H9 (cell line): ENCODE measurements at regions not wholly inside any gene's neighbourhood (a gene's known extent, or its start where the extent isn't known, plus 50 kb on each side); places are given as distances from the start of the nearest gene placed in this dataset.

ENCODE experiments used
- DNase-seq: peaks from one replicate; pipeline ENCODE4 v3.0.0-alpha.2; 2017
- H2AFZ ChIP-seq: one replicate; pipeline ENCODE4 v1.6.1; 2013; ENCODE audit warnings: mild to moderate bottlenecking, low read length, control low read depth, moderate library complexity
- H2AK5ac ChIP-seq: 2 replicates; pipeline ENCODE4 v1.6.1; 2013; ENCODE audit warnings: low read length, control low read depth, mixed read lengths; ENCODE audit not compliant: insufficient read length
- H2BK120ac ChIP-seq: one replicate; pipeline ENCODE4 v1.6.1; 2013; ENCODE audit warnings: low read depth, mild to moderate bottlenecking, low read length, control low read depth, inconsistent platforms; ENCODE audit not compliant: poor library complexity, severe bottlenecking
- H2BK12ac ChIP-seq: 2 replicates; pipeline ENCODE4 v1.6.1; 2013; ENCODE audit warnings: low read length, control low read depth, mixed read lengths, low read depth; ENCODE audit not compliant: insufficient read length
- H2BK15ac ChIP-seq: 2 replicates; pipeline ENCODE4 v1.6.1; 2013; ENCODE audit warnings: low read depth, low read length, control low read depth
- H2BK20ac ChIP-seq: one replicate; pipeline ENCODE4 v1.6.1; 2013; ENCODE audit warnings: low read depth, mild to moderate bottlenecking, low read length, control low read depth, inconsistent platforms; ENCODE audit not compliant: poor library complexity, severe bottlenecking
- H2BK5ac ChIP-seq: 2 replicates; pipeline ENCODE4 v1.6.1; 2013; ENCODE audit warnings: low read length, control low read depth, mixed read lengths; ENCODE audit not compliant: insufficient read length
- H3K14ac ChIP-seq: 2 replicates; pipeline ENCODE4 v1.6.1; 2013; ENCODE audit warnings: low read length, control low read depth; ENCODE audit not compliant: insufficient read depth
- H3K18ac ChIP-seq: 2 replicates; pipeline ENCODE4 v1.6.1; 2013; ENCODE audit warnings: low read depth, mild to moderate bottlenecking, mixed read lengths, low read length, control low read depth; ENCODE audit not compliant: insufficient read length
- H3K23ac ChIP-seq: 2 replicates; pipeline ENCODE4 v1.6.1; 2013; ENCODE audit warnings: low read length, control low read depth, mixed read lengths, low read depth; ENCODE audit not compliant: insufficient read length
- H3K23me2 ChIP-seq: 2 replicates; pipeline ENCODE4 v1.6.1; 2013; ENCODE audit warnings: low read depth, mild to moderate bottlenecking, mixed read lengths, low read length, control low read depth; ENCODE audit not compliant: insufficient read length, poor library complexity, severe bottlenecking
- H3K27ac ChIP-seq: 2 replicates; pipeline ENCODE4 v1.5.1; 2013; ENCODE audit warnings: low read length, control low read depth, mixed read lengths, low read depth; ENCODE audit not compliant: insufficient read length
- H3K27me3 ChIP-seq: 2 replicates; pipeline ENCODE4 v1.6.1; 2013; ENCODE audit warnings: low read length, control low read depth, inconsistent platforms; ENCODE audit not compliant: insufficient read depth
- H3K4ac ChIP-seq: 2 replicates; pipeline ENCODE4 v1.6.1; 2013; ENCODE audit warnings: low read depth, mild to moderate bottlenecking, control low read depth, inconsistent platforms, low read length, moderate library complexity
- H3K4me1 ChIP-seq: 2 replicates; pipeline ENCODE4 v1.6.1; 2013; ENCODE audit warnings: low read length, control low read depth, inconsistent platforms; ENCODE audit not compliant: insufficient read depth
- H3K4me2 ChIP-seq: 2 replicates; pipeline ENCODE4 v1.6.1; 2013; ENCODE audit warnings: low read length, control low read depth, mixed read lengths; ENCODE audit not compliant: insufficient read length, insufficient read depth
- H3K56ac ChIP-seq: 2 replicates; pipeline ENCODE4 v1.6.1; 2013; ENCODE audit warnings: low read depth, mild to moderate bottlenecking, mixed read lengths, low read length, control low read depth; ENCODE audit not compliant: insufficient read length
- H3K79me1 ChIP-seq: 2 replicates; pipeline ENCODE4 v1.6.1; 2013; ENCODE audit warnings: low read depth, mild to moderate bottlenecking, moderate library complexity, low read length, control low read depth, inconsistent platforms; ENCODE audit not compliant: insufficient read depth, poor library complexity, severe bottlenecking
- H3K79me2 ChIP-seq: 2 replicates; pipeline ENCODE4 v1.6.1; 2013; ENCODE audit warnings: low read length, control low read depth, inconsistent platforms; ENCODE audit not compliant: insufficient read depth
- H3K9ac ChIP-seq: 2 replicates; pipeline ENCODE4 v1.6.1; 2013; ENCODE audit warnings: low read length, control low read depth, mixed read lengths; ENCODE audit not compliant: insufficient read length; ENCODE audit errors: extremely low read depth
- H3K9me3 ChIP-seq: one replicate; pipeline ENCODE4 v1.6.1; 2013; ENCODE audit warnings: low read depth, low read length, inconsistent platforms; ENCODE audit not compliant: control insufficient read depth
- H3T11ph ChIP-seq: one replicate; pipeline ENCODE4 v1.6.1; 2013; ENCODE audit warnings: mild to moderate bottlenecking, low read length, control low read depth, inconsistent platforms
- H4K20me1 ChIP-seq: one replicate; pipeline ENCODE4 v1.6.1; 2013; ENCODE audit not compliant: control insufficient read depth, insufficient read length, insufficient read depth
- H4K5ac ChIP-seq: 2 replicates; pipeline ENCODE4 v1.6.1; 2013; ENCODE audit warnings: low read depth, mild to moderate bottlenecking, mixed read lengths, low read length, control low read depth; ENCODE audit not compliant: insufficient read length
- H4K8ac ChIP-seq: replicated peaks from 2 replicates; pipeline ENCODE4 v1.6.1; 2013; ENCODE audit warnings: low read length, control low read depth, mixed read lengths, low read depth; ENCODE audit not compliant: insufficient read length
- H4K91ac ChIP-seq: 2 replicates; pipeline ENCODE4 v1.6.1; 2013; ENCODE audit warnings: low read depth, mild to moderate bottlenecking, moderate library complexity, mixed read lengths, low read length, control low read depth; ENCODE audit not compliant: insufficient read length
- H3K27ac Mint-ChIP-seq, 3 experiments: 2 replicates in 2 of 3; 3 replicates in 1 of 3; pipeline ENCODE4 v1.8.0; 2020 to 2021; ENCODE audit warnings: mixed read lengths in 3 of 3, mild to moderate bottlenecking in 1 of 3, moderate library complexity in 1 of 3
- H3K27me3 Mint-ChIP-seq: 2 replicates; pipeline ENCODE4 v1.8.0; 2021; ENCODE audit warnings: low read depth, mild to moderate bottlenecking, moderate library complexity, mixed read lengths
- H3K36me3 Mint-ChIP-seq, 3 experiments: 2 replicates in 2 of 3; 3 replicates in 1 of 3; pipeline ENCODE4 v1.8.0; 2020 to 2021; ENCODE audit warnings: low read depth in 3 of 3, mixed read lengths in 3 of 3; ENCODE audit not compliant: insufficient read depth in 1 of 3
- H3K4me1 Mint-ChIP-seq, 2 experiments: 2 replicates each; pipeline ENCODE4 v1.8.0; 2020; ENCODE audit warnings: mixed read lengths in 2 of 2
- H3K4me3 Mint-ChIP-seq, 2 experiments: 2 replicates in 1 of 2; 3 replicates in 1 of 2; pipeline ENCODE4 v1.8.0; 2020 to 2021; ENCODE audit warnings: mild to moderate bottlenecking in 2 of 2, mixed read lengths in 2 of 2, moderate library complexity in 1 of 2
- H3K9me3 Mint-ChIP-seq, 2 experiments: 2 replicates in 1 of 2; 3 replicates in 1 of 2; pipeline ENCODE4 v1.8.0; 2020; ENCODE audit warnings: mild to moderate bottlenecking in 2 of 2, mixed read lengths in 2 of 2, moderate library complexity in 1 of 2
- CTCF ChIP-seq: fragments of 200-600 bp; sonication (generic); conservative IDR thresholded peaks from 3 replicates; pipeline ENCODE4 v1.8.0; 2021; ENCODE audit warnings: antibody characterized with exemption, mild to moderate bottlenecking
- WGBS: extraction: QIAGEN DNeasy Blood & Tissue Kit; methylation state at CpG from one replicate; pipeline ENCODE4 v1.1.7; 2013; ENCODE audit warnings: missing lambda C conversion rate, low lambda C conversion rate, mixed read lengths; ENCODE audit not compliant: insufficient read length; ENCODE audit errors: extremely low coverage; 5-methylcytosine and 5-hydroxymethylcytosine counted together

- no peak overlapping the region for H2BK5ac ChIP-seq
- no peaks in the 10 kb centered on the region for H3K9me3 ChIP-seq
- H2BK20ac ChIP-seq, result no peak overlapping the region
- H3K4ac ChIP-seq, result no peak overlapping the region
- no peak overlapping the region; the same call in 1 of the 2 replicates for H3K14ac ChIP-seq
- H4K91ac ChIP-seq, result no peak overlapping the region
- H2AFZ ChIP-seq, result no peak overlapping the region
- WGBS, result no CpG with 5 or more reads among the region's 19 CpGs
- H3K56ac ChIP-seq, result no peak overlapping the region
- H3K4me1 ChIP-seq, result peaks cover under 1% of the 10 kb centered on the region; the same call in 1 of the 2 replicates
- Mint-ChIP-seq H3K4me3 (no peak overlapping the region), H3K4me1 (peaks cover 23 to 31% of the 10 kb centered on the region in 2 experiments), H3K9me3 (no peaks in the 10 kb centered on the region), H3K27me3 (no peaks in the 10 kb centered on the region; the same call in 1 of the 2 replicates), H3K27ac (no peak overlapping the region), H3K36me3 (peaks cover 7 to 13% (median 8%) of the 10 kb centered on the region in 3 experiments; a peak in 5 of 7 replicates)
- H3K9ac ChIP-seq, result no peak overlapping the region
- H3K27me3 ChIP-seq, result no peaks in the 10 kb centered on the region
- no peak for TF ChIP-seq CTCF
- H4K5ac ChIP-seq, result no peak overlapping the region
- H3K23ac ChIP-seq, result no peak overlapping the region
- peaks cover 2% of the 10 kb centered on the region; the same call in 1 of the 2 replicates for H3K79me2 ChIP-seq
- no peaks in the 10 kb centered on the region for H3K79me1 ChIP-seq
- DNase-seq, result no peak
- H3K23me2 ChIP-seq, result no peaks in the 10 kb centered on the region
- H3K27ac ChIP-seq, result no peak overlapping the region
- no peak overlapping the region for H4K8ac ChIP-seq
- no peak overlapping the region for H2AK5ac ChIP-seq
- no peak overlapping the region for H3K18ac ChIP-seq
- H4K20me1 ChIP-seq, result peaks cover 2% of the 10 kb centered on the region
- H2BK15ac ChIP-seq, result no peak overlapping the region
- H2BK120ac ChIP-seq, result no peak overlapping the region
- no peak overlapping the region for H2BK12ac ChIP-seq
- H3T11ph ChIP-seq, result no peak overlapping the region
- no peak overlapping the region for H3K4me2 ChIP-seq
Measured at GRCh38 chr2:120905824-120906571, 170.3 kb downstream of the GLI2 start.
